Adrenal gland (tissue), 5 donors: ENCODE measurements at regions not wholly inside any gene's neighbourhood (a gene's known extent, or its start where the extent isn't known, plus 50 kb on each side); places are given as distances from the start of the nearest gene placed in this dataset.

ENCODE experiments used
- POLR2A ChIP-seq, 2 donors: fragments of 450-650 bp; IDR thresholded peaks; one replicate each; pipeline ENCODE4 v1.6.1; 2017; ENCODE audit warnings: antibody characterized with exemption in 2 of 2, mild to moderate bottlenecking in 2 of 2, moderate library complexity in 1 of 2
- TF ChIP-seq, protein P1 (sequence below), 6 experiments: fragments of 450-650 bp in 4 of 6; fragments of 200-600 bp in 2 of 6; sonication (generic) in 1 of 6; IDR thresholded peaks; 1 replicate in 5 of 6; 2 replicates in 1 of 6; pipeline versions ENCODE4 v1.5.1 to v1.8.0; 2016 to 2021; ENCODE audit warnings: antibody characterized with exemption in 6 of 6, mild to moderate bottlenecking in 2 of 6, moderate library complexity in 1 of 6
- donor health status: DM: no; HTN: no; CAD: no.

DNA sequence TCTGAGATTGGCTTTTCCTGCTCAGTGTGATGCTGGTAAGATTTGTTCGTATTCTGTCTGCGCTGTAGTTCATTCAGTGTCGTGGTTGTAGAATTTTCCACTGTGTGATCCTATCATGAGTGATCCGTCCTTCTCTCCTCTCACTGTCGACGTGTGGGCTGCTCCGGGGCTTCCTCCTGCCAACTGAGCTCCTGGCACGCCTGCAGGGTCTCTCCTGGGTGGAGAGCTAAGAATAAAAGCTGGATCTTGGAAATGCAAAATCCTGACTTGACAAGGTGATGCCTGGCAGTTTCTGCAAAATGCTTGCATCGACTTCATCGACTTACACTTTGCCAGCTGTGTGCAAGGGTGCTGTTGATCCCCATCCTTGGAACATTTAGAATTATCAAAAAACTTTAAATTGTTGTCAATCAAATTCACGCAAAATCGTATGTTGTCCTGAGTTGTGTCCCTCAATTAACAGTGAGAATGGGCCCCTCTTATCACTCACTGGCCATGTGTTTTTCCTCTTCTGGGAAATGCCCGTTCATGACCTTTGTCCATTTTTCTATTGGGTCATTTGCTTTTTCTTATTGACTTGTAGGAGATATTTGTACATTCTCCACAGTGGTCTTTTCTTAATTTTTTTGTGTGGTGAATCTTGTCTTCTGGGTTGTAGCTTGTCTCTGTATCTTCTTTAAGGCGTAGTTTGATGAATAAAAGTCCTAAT, 125.5 kb downstream of the CRYAA start:
- TF ChIP-seq, protein P1, sequence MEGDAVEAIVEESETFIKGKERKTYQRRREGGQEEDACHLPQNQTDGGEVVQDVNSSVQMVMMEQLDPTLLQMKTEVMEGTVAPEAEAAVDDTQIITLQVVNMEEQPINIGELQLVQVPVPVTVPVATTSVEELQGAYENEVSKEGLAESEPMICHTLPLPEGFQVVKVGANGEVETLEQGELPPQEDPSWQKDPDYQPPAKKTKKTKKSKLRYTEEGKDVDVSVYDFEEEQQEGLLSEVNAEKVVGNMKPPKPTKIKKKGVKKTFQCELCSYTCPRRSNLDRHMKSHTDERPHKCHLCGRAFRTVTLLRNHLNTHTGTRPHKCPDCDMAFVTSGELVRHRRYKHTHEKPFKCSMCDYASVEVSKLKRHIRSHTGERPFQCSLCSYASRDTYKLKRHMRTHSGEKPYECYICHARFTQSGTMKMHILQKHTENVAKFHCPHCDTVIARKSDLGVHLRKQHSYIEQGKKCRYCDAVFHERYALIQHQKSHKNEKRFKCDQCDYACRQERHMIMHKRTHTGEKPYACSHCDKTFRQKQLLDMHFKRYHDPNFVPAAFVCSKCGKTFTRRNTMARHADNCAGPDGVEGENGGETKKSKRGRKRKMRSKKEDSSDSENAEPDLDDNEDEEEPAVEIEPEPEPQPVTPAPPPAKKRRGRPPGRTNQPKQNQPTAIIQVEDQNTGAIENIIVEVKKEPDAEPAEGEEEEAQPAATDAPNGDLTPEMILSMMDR (IDR thresholded peaks at IDR 0.05): no peak
- TF ChIP-seq POLR2A (IDR thresholded peaks at IDR 0.05): no peak
